SK-N-SH treated with all-trans-retinoic acid at 6 μM for 48 hours (cell line): ENCODE measurements at regions not wholly inside any gene's neighbourhood (a gene's known extent, or its start where the extent isn't known, plus 50 kb on each side); places are given as distances from the start of the nearest gene placed in this dataset.

ENCODE experiments used
- BACH2 ChIP-seq: fragments of 250-450 bp; sonication (Bioruptor Pico); IDR thresholded peaks from 2 replicates; pipeline ENCODE4 v1.9.0; 2021; ENCODE audit warnings: mild to moderate bottlenecking, borderline replicate concordance
- ISL1 ChIP-seq: fragments of 250-450 bp; sonication (Bioruptor Pico); IDR thresholded peaks from 2 replicates; pipeline ENCODE4 v2.1.2; 2022; ENCODE audit warnings: mild to moderate bottlenecking, moderate library complexity
- OSR1 ChIP-seq: fragments of 250-450 bp; sonication (Bioruptor Pico); IDR thresholded peaks from 2 replicates; pipeline ENCODE4 v1.8.0; 2022; ENCODE audit warnings: moderate library complexity, mild to moderate bottlenecking, inconsistent platforms
- PATZ1 ChIP-seq: fragments of 250-450 bp; sonication (Bioruptor Pico); IDR thresholded peaks from 2 replicates; pipeline ENCODE4 v1.8.0; 2020; ENCODE audit warnings: mild to moderate bottlenecking, moderate library complexity, borderline replicate concordance
- SNAI2 ChIP-seq: fragments of 250-450 bp; sonication (Bioruptor Pico); IDR thresholded peaks from 2 replicates; pipeline ENCODE4 v1.5.0; 2020; ENCODE audit warnings: mild to moderate bottlenecking, moderate library complexity
- TCF4 ChIP-seq: fragments of 250-450 bp; sonication (Bioruptor Pico); IDR thresholded peaks from 2 replicates; pipeline ENCODE4 v1.8.0; 2021; ENCODE audit warnings: mild to moderate bottlenecking, moderate library complexity, borderline replicate concordance
- TOX ChIP-seq: fragments of 250-450 bp; sonication (Bioruptor Pico); IDR thresholded peaks from 2 replicates; pipeline ENCODE4 v1.8.0; 2021; ENCODE audit warnings: mild to moderate bottlenecking, moderate library complexity, borderline replicate concordance
- TSHZ2 ChIP-seq: fragments of 250-450 bp; sonication (Bioruptor Pico); IDR thresholded peaks from 2 replicates; pipeline ENCODE4 v1.5.0; 2020; ENCODE audit warnings: mild to moderate bottlenecking, moderate library complexity
- ZFP3 ChIP-seq: fragments of 250-450 bp; sonication (Bioruptor Pico); IDR thresholded peaks from 2 replicates; pipeline ENCODE4 v1.5.0; 2020; ENCODE audit warnings: mild to moderate bottlenecking, moderate library complexity
- ZNF565 ChIP-seq: fragments of 450-650 bp; formaldehyde crosslinking; conservative IDR thresholded peaks from 2 replicates; pipeline ENCODE4 v1.5.0; 2020; ENCODE audit warnings: low read depth, mild to moderate bottlenecking, moderate library complexity
- ZNF70 ChIP-seq: fragments of 450-650 bp; formaldehyde crosslinking; IDR thresholded peaks from 2 replicates; pipeline ENCODE4 v1.5.0; 2020; ENCODE audit warnings: mild to moderate bottlenecking, moderate library complexity
- ZNF8 ChIP-seq: fragments of 450-650 bp; formaldehyde crosslinking; IDR thresholded peaks from 2 replicates; pipeline ENCODE4 v1.5.0; 2020; ENCODE audit warnings: mild to moderate bottlenecking, moderate library complexity

- TF ChIP-seq PATZ1 (CRISPR knock-in tag) (no peak), ISL1 (no peak), BACH2 (CRISPR knock-in tag) (no peak), TCF4 (no peak), ZNF70 (CRISPR knock-in tag) (no peak), ZNF8 (CRISPR knock-in tag) (no peak), ZFP3 (CRISPR knock-in tag) (no peak), OSR1 (CRISPR knock-in tag) (no peak), TSHZ2 (no peak), TOX (CRISPR knock-in tag) (no peak; the same call in 1 of the 2 replicates), ZNF565 (no peak), SNAI2 (CRISPR knock-in tag) (no peak)
Measured at GRCh38 chr6:80636689-80637088, 530.2 kb downstream of the BCKDHB start.
